GM18870 (cell line): ENCODE measurements at regions not wholly inside any gene's neighbourhood (a gene's known extent, or its start where the extent isn't known, plus 50 kb on each side); places are given as distances from the start of the nearest gene placed in this dataset.
"Not testable (repeated sequence)": the region's sequence is repeated elsewhere in the genome, so short reads cannot be mapped to it uniquely, and the experiment has no call there.

Source experiments
- ATAC-seq: cut with Tn5 transposase; IDR thresholded peaks from one replicate; pipeline ENCODE4 v1.9.1; 2021; ENCODE audit warnings: moderate library complexity; ENCODE audit not compliant: unreplicated experiment

DNA sequence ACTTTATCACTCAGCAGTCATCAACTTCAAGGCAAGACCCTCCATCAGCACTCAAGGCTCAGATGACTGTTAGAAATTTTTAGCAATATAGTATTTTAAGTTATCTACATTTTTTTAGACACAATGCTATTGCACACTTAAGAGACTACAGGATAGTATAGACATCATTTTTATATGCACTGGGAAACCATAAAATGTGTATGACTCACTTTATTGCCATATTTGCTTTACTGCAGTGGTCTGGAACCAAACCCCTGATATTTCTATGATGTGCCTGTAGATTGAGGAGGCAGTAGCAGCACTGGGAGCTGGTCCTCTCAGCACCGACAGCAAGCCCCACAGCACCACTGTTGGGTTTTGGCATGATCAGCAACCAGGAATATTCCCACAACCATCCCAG is 264.8 kb upstream of the HNRNPA3 start:
- no peak for ATAC-seq

DNA sequence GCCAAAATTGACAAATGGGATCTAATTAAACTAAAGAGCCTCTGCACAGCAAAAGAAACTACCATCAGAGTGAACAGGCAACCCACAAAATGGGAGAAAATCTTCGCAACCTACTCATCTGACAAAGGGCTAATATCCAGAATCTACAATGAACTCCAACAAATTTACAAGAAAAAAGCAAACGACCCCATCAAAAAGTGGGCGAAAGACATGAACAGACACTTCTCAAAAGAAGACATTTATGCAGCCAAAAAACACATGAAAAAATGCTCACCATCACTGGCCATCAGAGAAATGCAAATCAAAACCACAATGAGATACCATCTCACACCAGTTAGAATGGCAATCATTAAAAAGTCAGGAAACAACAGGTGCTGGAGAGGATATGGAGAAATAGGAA is 261.4 kb upstream of the HNRNPA3 start:
- not testable (repeated sequence) for ATAC-seq

DNA sequence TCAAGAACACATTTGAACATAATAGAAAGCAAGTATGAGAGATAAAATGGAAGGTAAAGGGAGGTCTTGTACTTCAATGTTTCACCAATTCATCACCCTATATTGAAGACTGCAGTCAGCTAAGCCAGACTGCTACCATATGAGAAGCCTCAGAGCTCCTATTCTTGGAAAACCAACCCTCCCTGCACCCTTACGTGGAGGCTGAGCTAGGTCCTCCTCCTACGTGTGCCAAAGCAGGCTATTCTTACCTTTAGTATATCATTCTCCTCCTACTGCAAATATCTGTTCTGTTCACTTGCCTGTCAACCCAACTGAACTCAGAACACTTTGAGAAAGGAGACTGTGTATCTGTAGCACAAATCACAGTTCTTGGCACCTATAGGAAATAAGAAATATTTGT is 255.8 kb upstream of the HNRNPA3 start:
- no peak for ATAC-seq

DNA sequence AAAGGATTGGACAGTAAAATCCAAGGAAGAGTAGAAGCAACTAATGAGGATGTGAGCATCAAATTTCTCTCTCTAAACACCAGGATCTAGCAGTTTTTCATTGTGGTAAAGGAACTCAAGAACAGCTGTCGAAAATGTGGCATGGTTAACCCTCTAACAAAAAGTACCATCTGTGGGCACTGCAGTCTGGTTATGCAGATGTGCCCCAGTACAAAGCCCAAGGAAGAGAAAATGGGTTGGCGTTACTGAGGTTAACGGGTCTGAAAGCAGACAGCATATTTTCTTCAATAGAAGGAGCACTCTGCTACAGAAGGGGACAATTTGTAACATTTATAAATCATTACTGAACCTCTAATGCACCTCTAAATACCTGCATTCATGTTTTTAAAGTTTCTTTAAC is 253.0 kb upstream of the HNRNPA3 start:
- no peak for ATAC-seq

DNA sequence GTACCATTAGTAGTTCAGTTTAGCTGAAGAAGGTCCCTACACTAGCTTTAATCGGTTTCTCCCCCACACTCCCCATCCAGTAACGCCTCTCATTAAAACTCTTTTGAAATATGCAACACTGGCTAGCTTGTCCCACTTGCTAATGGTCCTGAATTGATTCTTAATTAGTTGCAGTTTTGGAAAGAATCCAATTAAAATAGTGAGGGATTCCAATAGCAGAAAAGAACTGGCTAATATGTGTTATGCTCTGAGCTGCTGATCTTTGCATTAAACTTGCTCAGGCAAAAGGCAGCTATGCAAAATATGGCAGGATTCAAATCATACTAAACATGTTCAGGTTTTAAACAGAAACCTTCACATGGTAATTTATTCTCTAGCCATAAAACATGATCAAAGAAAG is 252.5 kb upstream of the HNRNPA3 start:
- ATAC-seq: no peak

DNA sequence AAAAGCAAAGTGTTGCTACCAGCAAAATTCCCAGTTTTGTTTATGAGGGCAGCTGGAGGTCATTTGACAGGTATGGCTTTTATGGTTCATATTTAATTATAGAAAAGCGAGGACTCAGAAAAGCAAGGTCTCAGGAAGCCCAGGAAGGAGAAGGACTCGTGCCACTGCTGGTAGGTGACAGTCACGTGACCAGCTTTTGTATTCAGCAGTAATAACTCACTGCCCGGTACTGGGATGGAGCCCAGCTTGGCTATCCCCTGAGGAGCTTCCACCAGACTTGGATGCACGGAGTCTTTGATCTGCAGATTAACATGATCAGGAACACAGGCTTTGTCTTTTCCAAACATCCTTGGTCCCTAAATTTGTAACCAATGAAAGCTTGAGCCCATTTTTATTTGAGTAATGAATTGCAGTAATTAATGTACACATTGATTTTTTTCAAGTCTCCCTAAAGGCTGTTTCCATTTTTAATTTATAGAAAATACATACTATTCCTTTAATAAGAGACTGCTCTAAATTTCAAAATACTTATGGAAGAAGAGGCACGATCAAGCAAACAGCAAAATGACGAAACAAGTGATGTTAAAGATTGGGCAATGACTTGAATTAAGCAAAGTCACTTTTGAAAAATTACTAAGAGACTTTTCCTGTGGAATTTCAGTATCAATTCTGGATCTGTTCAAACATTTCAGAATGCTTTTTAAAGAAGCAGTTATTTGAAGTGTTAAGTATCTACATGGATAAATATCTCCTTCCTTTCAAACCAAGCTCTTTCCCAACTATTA is 251.7 kb upstream of the HNRNPA3 start:
- ATAC-seq: no peak

DNA sequence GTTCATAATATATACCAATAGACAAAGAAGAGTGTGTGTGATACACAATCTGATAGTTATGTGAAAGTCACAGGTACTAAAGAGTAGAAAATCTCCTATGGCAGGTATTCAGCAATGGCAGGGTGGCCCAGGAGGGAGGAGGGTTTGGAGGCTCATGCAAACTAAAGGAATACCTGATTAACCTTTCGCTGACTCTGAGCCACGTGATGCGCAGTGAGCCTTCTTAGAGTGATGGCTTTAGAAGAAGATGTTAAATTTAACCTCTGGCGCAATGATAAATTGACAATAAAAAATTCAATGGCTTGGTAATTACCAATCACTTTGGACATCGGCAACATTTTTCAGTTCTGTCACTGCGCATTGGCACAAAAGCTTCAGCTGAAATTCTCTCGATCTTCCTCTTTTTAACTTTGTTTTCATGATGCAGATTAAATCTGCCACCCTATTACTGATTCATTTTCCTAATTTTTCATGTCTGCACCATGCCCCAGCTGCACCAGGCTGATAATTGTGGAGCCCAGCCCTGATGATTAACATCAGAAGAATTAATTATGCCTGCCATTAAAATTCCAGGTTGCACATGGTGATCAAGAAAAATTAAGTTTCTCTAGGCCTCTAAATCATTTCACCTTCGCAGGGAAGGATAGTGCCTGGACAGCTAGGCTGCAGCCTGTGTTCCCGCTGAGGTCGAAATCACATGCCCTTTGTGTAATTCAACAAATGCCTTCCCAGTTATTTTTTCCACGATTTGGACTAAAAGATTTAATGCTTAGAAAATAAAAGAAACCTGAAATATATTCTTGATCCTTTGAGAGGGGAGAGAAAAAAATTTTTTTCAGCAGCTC is 250.6 kb upstream of the HNRNPA3 start:
- ATAC-seq: no peak

DNA sequence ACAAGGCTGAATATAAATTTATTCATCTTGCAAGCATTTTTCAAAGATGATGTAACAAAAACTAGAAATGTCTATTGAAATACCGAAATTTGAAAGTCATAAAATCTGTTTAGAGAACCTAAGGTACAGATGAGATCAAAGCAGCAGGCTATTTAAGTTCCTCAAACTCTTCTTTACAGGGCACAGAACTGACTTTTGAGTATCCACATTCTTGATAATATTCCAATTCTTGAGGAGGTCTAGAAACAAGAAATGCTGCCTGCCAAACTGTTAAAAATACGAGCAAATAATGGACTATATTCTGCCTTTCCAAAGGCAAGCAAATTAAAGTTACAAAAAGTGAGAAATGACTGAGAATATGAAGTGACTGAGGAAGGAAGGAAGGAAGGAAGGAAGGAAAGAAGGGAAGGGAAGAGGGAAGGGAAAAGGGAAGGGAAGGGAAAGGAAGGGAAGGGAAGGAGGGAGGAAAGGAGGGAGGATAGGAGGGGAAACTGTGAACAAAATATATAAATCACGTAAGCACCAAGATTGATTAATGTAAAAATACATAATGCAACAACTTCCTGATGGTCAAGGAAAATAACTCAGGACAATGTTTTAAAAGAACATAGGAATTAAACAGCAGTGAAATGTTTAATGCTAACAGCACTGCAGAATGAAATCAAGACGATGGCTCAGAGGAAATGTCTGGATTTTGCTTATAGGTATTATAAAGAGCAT is 248.9 kb upstream of the HNRNPA3 start:
- ATAC-seq: no peak

DNA sequence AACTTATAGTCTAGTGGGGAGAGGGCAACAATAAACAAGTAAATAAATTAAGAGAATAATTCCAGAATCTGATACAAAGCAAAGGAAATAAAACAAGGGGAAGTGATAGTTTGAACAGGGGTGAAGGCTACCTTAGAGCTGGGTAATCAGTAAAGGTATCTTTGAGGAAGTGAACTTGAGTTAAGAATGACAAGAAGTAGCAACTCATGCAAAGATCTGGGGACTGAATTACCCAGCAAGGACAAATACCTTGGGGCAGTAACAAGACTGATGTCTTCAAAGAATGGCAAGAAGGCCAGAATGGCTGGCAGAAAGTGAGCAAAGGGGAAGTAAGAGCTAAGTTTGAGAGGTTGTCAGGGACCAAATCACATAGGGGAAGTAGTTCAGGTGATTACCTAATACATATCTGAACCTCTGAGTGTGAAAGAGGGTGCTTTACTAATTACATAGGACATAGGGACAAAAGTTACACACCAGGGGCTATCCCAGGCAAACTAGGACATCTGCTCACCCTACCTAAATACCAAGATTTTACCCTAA is 244.6 kb upstream of the HNRNPA3 start:
- ATAC-seq: no peak

DNA sequence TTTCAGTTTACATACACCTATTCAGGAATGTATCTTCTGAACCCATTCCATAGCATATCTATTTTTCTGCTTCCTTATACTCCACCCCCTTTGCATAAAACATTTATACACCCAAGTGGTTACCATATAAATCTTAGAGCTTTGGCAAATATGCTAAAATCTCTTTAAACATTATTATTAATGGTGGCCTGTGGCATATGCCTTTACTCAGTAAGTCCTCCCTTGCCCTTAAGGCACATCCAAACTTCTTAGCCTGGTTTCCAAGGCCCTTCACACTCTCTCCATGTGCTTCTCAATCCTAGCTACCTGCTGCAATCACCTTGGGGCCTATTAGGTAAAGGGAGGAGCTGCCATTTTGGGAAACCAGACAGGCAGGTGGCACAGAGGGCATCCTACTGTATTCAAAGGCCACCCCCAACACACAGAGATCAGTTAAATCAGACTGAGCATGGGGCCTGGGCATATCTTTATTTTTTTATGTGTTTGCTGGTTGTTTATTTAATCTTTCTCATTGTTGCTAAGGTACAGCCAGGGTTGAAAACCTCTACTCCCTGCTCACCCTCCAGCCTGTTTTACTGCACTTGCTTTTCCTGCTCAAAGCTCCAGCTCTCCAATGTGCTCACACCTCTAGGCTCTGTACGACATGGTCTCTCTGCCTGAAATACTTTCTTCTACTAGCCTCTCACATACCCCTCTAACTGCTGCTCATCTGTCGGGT is 242.8 kb upstream of the HNRNPA3 start:
- no peak for ATAC-seq

DNA sequence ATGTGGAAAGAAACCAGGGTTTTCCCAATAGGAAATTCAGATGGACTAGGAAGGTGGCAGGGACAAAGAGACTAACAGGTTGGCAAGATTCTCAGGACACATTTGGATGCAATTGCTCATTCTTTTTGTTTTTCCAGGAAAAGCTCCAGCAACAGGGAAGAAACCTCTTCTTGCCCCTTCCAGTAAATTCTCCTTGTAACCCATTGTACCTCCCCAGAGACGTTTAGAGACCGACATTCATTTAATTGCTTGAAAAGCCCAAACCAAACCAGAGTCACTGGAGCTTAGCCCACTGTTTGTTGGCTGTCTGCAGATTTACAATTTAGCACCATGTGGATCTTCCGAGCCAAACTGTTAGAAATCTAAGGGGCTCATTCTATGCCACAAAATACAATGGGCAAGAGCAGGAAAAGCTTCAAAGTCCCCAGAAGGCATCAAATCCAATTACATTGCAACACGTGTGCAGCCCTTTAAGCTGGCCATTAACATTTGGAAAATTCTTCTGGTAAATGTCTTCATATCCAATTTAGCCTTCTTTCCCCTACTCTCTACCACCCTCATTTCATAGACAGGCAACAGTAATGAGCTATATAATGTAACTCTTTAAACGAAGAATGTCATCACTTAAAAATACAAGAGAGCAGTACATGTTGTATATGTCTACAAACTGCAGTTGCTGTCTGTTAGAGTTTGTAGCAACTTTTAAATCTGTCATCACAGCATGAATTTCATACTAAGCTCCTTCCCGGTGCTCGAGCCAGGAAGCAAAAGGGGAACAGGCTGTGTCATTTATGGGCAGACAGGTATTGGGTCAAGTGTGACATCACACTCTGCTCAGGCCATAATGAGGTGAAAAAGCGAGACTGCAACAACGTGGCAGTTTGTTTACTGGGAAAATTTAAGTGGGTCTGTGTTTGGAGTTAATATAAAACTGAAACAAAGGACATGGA is 235.6 kb upstream of the HNRNPA3 start:
- no peak for ATAC-seq

DNA sequence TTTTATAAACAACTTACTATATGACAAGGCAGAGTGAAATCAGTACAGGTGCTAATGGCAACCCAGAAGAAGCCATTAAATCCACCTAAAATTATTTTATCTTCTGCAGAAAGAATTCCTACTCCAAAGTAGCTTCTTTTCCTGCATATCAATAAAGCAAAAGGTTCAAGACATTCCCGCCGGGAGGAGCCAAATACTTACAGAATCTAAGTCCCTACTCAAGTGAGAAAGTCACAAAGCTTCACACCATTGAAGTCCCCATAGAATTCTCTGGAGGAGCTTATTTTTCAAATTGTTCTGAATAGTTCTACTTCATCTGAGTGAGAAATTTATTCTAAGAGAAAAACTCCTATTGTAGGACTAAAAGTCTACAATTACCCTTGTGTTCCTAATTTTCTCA is 233.7 kb upstream of the HNRNPA3 start:
- ATAC-seq: no peak

DNA sequence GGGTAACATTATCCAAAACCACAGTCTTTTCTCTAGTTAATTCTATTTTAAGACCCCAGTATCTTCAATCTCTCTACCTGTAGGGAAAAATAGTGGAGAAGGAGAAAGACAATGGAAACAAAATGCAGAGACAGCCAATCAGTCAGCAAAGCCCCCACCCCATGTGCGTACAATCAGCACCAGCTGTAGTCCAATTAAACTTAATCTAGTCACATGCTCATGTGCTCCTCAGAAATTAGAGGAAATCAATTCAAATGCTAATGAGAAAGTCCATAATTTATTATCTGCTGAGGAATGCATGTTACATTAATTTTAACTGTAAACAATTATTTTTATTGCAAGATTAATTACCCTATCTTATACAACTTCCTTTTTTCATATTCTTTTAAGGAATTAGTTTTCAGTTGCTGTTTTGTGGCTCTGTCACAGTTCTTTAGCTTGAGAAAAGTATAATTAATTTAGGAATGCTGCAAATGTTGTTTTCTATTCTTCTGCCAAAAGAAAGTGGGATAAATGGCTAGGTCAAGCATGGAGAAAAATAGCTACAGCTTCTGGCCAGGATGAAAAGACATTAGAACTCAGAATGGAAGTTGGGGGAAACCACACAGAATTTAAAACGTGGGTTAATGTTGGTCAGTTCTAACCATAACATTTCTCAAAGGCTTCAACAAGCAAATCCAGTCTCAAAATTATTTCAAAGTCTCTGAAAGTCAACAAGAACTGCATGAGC is 232.4 kb upstream of the HNRNPA3 start:
- no peak for ATAC-seq

DNA sequence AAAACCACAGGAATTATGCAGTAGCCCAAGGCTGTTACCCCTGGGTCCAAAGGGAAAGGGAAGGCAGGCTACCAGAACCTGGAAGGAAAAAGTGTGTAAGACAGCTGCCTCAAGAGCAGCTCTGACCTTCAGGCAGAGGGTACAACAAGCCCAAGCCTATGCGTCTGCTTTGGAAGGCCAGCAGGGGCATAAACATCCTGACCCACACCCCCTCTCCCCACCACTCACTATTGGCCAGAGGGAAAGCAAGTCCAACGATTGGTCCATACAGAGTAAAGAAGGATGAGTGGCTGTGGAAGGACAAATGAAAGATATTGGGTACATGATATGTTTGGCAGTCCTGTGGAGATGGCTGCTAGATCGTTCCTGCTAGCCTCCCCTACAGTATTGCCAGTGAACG is 227.6 kb upstream of the HNRNPA3 start:
- ATAC-seq: no peak

DNA sequence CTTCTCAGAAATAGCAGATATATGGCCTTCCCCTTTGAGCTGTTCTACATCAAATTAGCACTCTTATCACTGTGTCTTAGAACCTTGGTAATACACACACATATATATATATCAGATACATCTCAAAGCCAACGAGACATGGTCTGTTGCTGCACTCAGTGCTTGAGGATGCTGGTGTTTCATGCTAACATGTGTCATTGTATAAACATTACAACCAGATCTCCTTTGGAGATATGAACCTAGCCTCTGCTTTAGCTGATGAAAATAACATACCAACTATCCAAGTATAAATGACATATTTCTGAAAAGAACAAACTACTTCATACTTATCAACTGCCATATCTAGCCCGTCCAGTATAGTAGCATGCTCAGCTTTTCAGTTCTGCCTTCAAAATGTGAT is 226.7 kb upstream of the HNRNPA3 start:
- no peak for ATAC-seq

DNA sequence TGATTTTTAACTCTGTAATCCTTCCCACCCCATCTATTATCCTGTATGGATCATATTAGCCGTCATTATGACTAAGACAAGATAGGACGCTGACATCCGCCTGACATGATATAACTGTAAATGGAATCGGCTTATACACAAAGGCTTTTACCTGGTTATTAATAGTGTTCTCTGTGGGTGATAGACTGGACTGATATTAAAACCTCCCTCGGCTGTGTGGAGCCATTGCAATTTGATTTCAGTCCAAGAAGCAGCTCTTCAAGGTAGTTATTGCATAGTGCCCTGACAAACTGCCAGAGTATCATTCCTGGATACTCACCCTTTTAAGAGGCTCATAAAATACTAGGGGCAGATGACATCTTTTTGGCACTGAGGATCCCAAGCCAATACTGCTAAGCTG is 226.1 kb upstream of the HNRNPA3 start:
- no peak for ATAC-seq

DNA sequence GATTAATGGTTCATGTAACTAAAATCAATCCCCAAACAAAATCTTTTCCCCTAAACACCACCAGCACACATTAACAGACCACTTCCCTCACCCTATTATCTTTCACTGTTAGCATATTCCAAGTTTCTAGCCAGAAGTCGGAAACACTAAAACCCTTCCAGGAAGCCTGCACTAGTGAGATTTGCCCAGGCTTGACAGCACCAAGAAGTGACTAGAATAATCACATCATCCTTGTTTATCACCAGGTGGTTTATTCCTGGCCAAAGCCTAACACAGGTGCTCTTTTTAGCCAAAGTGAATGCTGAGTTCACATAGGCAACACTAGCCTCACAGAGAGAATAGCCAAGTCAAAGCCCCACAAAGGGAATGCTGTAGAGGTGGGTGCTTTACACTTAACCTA is 221.2 kb upstream of the HNRNPA3 start:
- no peak for ATAC-seq

DNA sequence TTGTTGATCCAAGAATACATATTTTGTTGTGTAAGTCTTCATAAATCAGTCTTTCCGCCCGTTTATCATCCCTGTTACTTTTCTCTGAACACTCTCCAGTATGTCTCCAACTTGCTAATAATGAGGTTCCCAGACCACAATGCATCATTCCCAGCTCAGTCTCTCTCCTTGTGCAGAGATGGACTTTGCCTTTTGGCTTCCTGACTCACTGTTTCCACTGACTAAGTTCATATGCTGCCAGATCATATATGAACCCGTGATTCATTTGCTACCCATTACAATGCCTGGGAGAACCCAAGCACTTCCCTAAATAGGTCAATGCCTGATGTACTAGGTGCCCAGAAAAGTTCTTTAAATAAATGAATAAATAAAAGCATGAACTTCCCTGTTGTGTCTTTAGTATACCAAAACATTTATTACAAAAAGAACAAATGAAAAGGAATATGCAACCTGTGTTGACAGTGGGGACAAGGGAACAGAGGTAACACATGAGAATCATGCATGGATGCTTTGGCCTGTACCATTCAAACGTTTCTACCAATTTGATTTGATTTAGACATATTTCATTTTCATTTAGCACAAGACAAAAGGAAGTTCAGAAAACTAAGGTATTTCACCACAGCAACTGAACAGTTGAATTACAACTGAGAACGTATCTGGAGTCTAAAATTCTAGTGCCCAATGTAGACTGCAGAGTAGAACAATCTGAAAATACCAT is 215.4 kb upstream of the HNRNPA3 start:
- peak; percentile 65 for ATAC-seq
